ENCODE measurements at regions not wholly inside any gene's neighbourhood (a gene's known extent, or its start where the extent isn't known, plus 50 kb on each side); places are given as distances from the start of the nearest gene placed in this dataset.

DNA sequence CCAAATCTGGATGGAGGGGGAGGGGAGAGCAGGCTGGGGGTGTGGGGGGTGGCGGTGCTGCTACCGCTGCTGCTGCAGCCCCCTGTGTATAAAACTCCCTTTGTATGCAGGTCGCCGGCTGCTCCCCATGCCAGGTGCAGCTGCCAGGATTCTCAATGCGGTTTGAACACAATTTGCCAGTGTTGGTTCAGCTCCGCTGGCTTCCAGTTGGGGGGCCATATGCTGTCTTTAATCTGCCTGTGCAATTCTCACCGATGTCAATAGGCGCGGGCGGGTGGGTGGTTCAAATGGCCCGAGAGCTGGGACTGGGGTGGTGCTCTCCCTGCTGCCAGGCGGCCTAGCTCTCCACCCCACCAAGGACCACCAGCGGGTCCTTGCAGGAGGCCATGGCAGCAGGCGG is 257.6 kb downstream of the BCOR start:
- intact Hi-C loops (cut with DNase I; ENCODE audit: low total_unique reads), result no loop called here
- H3K27ac ChIP-seq, result no peak overlapping the region
- no peaks in the 10 kb centered on the region for H3K27me3 ChIP-seq
- no peaks in the 10 kb centered on the region for H3K4me1 ChIP-seq
- no peaks in the 10 kb centered on the region for H3K9me3 ChIP-seq
- TF ChIP-seq, protein P1, sequence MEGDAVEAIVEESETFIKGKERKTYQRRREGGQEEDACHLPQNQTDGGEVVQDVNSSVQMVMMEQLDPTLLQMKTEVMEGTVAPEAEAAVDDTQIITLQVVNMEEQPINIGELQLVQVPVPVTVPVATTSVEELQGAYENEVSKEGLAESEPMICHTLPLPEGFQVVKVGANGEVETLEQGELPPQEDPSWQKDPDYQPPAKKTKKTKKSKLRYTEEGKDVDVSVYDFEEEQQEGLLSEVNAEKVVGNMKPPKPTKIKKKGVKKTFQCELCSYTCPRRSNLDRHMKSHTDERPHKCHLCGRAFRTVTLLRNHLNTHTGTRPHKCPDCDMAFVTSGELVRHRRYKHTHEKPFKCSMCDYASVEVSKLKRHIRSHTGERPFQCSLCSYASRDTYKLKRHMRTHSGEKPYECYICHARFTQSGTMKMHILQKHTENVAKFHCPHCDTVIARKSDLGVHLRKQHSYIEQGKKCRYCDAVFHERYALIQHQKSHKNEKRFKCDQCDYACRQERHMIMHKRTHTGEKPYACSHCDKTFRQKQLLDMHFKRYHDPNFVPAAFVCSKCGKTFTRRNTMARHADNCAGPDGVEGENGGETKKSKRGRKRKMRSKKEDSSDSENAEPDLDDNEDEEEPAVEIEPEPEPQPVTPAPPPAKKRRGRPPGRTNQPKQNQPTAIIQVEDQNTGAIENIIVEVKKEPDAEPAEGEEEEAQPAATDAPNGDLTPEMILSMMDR (IDR thresholded peaks at IDR 0.05), result no peak
- no peak for TF ChIP-seq POLR2A (IDR thresholded peaks at IDR 0.05)
- H3K36me3 ChIP-seq, result no peaks in the 10 kb centered on the region
- no peak for DNase-seq
- no peak overlapping the region for H3K4me3 ChIP-seq

DNA sequence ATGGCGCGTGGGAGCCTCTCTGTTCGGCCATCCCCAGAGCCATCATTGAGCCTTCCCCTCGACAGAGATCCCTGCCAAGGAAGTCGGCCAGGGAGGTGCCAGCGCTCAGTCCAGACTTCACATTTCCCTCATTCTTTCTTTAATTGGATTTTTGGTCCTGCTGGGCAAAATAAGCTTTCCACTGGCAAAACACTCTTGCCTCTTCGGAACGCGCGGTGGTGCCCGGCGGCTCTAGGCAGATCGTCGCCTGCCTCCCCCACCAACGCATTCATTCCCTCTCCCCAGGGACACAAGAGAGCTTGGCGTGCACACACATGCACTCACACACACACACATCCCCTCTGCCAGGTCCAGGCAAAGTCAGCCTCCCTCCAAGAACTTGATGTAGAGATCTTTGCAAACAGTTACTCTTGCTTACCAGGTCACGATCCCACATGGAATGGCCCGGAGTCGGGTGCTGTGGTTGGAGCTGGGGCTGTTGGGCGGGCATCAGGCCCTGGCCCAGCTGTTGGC is 257.1 kb downstream of the BCOR start:
- Histone ChIP-seq H3K36me3 (no peaks in the 10 kb centered on the region), H3K27ac (no peak overlapping the region), H3K4me1 (no peaks in the 10 kb centered on the region), H3K9me3 (no peaks in the 10 kb centered on the region), H3K27me3 (no peaks in the 10 kb centered on the region), H3K4me3 (no peak overlapping the region)
- DNase-seq, result no peak
- no peak for TF ChIP-seq POLR2A (IDR thresholded peaks at IDR 0.05)
- TF ChIP-seq, protein P1 (IDR thresholded peaks at IDR 0.05), result no peak
- intact Hi-C loops (cut with DNase I; ENCODE audit: low total_unique reads), result no loop called here

GRCh38 chrX:39841604-39842003 is 256.2 kb downstream of the BCOR start:
- DNase-seq, result no peak
- Histone ChIP-seq H3K9me3 (no peaks in the 10 kb centered on the region), H3K27me3 (no peaks in the 10 kb centered on the region), H3K4me1 (no peaks in the 10 kb centered on the region), H3K36me3 (no peaks in the 10 kb centered on the region), H3K4me3 (no peak overlapping the region), H3K27ac (no peak overlapping the region)
- TF ChIP-seq POLR2A (IDR thresholded peaks at IDR 0.05), result no peak
- TF ChIP-seq, protein P1 (IDR thresholded peaks at IDR 0.05), result no peak
- intact Hi-C loops (cut with DNase I; ENCODE audit: low total_unique reads), result no loop called here

GRCh38 chrX:39842281-39842973 is 255.3 kb downstream of the BCOR start:
- TF ChIP-seq, protein P1 (IDR thresholded peaks at IDR 0.05), result no peak
- TF ChIP-seq POLR2A (IDR thresholded peaks at IDR 0.05), result no peak
- no peak overlapping the region for H3K4me3 ChIP-seq
- DNase-seq, result no peak
- H3K27me3 ChIP-seq, result no peaks in the 10 kb centered on the region
- H3K4me1 ChIP-seq, result no peaks in the 10 kb centered on the region
- intact Hi-C loops (cut with DNase I; ENCODE audit: low total_unique reads), result no loop called here
- H3K27ac ChIP-seq, result no peak overlapping the region
- H3K9me3 ChIP-seq, result no peaks in the 10 kb centered on the region
- H3K36me3 ChIP-seq, result no peaks in the 10 kb centered on the region

DNA sequence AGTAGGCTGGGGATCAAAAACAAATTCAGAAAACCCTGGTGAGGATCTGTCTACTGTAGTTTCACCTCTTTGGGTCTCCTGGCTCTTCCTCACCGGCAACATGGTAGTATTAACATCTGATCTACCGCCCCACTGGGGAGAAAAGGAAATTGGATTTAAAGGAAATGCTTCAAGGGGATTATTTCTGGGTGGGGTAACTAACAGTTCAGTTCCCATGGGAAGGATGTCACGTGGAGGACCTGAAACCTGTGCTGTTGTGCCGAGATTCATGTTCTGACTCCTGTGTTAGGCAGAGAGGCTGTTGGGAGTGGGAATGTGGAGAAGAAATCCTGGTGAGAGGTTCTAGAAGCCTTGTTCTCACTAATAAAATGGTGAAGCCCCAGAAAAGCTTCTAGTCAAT is 254.4 kb downstream of the BCOR start:
- intact Hi-C loops (cut with DNase I; ENCODE audit: low total_unique reads), result no loop called here
- Histone ChIP-seq H3K27ac (no peak overlapping the region), H3K4me1 (no peaks in the 10 kb centered on the region), H3K36me3 (no peaks in the 10 kb centered on the region), H3K9me3 (no peaks in the 10 kb centered on the region), H3K27me3 (no peaks in the 10 kb centered on the region), H3K4me3 (no peak overlapping the region)
- TF ChIP-seq POLR2A (IDR thresholded peaks at IDR 0.05), result no peak
- TF ChIP-seq, protein P1 (IDR thresholded peaks at IDR 0.05), result no peak
- no peak for DNase-seq

Measured in uterus (tissue), 3 donors.